Left forelimb (tissue), 1 donor: ENCODE measurements at regions not wholly inside any gene's neighbourhood (a gene's known extent, or its start where the extent isn't known, plus 50 kb on each side); places are given as distances from the start of the nearest gene placed in this dataset.

ENCODE experiments used
- DNase-seq: peaks from one replicate; pipeline ENCODE4 v3.0.0-alpha.2; 2018; ENCODE audit warnings: low spot score

DNA sequence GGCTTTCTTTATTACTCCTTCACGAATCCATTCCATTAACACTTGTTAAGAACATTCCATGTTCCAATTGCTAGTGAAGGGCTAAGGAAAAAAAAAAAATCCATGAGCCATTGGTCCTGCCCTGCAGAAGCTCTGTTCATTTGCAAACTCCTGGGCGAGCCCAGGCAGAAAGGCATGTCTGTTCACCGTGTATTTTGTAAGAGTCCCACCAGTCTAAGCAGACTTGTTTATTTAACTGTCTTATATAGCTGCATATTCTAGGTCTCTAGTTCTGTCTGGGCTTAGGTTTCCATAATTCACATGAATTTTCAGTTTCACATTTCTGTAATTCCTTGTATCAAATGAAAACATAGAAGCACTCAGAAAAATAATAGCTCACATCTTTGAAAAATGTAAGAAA, 97.4 kb upstream of the POU2AF2 start:
- no peak for DNase-seq

DNA sequence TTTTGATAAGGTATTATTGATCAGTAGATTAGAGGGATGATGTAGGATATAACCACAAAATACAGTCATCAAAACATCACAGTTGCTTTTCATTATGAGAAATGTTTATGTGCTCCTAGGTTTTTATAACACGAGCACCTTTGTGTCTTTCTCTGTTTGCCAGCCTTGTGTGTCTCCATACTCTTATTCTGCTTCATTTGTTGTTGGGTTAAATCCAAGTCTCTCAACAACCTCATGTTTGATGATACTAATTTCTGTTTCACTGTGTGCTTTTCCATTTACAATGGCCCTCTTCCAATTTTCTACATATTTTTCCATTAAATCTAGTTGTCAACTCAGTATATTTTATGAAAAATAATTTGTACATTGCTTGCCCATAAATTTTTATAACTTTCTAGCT, 107.7 kb upstream of the POU2AF2 start:
- no peak for DNase-seq

DNA sequence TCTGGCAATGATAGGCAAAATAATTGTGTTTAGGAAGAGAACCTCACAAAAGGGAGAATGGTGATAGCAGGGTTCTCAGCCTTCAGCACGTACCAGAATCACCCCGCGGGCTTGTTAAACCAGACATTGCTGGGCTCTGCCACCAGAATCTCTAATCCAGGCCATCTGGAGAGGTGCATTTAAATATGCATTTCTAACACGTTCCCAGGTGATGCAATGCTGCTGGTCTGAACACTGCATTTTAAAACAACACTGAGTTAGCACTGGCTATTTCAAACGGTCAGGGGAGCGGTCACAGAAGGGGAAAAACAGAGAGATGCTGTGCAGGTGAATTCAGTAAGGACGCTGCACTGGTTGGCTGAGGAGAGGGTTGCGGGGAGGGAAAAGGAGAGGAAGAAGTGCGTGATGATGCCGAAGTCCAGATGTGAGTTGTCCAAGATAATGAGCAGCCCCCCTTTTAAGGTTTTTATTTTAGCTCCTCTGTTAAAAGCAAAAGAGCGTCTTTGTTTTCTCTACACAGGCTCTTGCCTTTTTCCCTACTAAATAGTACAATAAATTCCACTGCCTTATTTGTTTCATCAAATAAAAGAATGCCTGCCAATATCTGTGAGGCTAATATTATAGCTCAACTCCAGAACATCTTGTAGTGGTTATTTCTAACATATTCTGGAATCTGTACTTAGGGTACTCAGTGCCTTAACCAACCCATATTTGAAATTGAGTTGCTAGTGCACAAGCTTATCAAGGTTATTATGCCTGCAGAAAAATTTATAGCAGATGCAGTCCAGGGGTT, 109.6 kb upstream of the POU2AF2 start:
- DNase-seq: no peak

DNA sequence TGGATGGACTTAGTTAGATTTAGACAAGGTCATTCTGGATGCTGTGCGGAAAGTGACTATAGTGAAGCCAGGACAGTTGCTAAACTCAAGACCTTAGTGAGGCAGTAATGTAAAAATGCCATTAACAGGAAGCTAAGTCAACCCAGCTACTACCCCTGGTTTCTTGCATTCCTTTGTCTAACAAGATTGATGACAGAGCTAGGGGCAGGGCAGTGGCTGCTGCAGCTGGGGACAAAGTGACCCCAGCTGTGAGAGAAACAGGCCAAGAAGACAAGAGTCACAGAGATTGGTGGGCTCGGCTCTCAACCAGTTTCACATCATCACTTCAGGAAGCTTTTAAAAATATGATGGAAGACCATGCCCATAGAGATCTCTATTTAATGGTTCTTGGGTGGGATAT, 110.4 kb upstream of the POU2AF2 start:
- no peak for DNase-seq

DNA sequence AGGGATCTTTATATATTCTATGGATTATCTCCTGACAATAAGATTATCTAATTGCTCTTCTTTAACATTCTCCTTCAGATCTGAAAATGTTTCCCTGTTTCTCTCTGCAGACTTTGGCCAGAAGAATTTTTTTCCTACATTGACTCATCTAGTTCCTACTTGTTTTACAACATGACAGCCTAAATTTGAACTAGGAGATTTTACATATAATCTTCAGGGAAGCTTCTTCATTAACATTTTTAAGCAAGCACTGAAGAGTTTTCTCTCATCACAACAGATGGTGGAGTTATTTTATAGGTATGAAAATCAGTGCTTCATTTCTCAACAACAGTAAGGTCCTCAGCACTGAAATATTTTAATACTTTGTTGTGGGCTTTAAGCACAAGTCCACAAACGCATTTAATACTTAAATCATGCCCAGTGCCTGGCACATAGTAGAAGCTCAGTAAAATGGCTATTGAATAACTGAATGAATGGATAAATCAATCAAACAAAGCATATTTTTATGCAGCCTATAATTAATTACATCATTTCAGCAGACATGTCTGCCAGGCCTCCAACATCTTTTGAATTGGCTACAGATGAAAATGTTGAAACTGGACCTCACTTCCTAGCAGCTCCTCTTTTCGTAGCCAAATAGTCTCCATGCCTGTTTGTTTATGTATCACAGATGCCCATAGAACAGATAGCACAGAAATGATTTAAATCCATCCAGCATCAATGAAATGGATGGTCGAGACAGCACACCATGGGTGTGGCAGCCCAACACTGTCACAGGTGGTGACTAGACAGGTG, 117.3 kb upstream of the POU2AF2 start:
- no peak for DNase-seq

DNA sequence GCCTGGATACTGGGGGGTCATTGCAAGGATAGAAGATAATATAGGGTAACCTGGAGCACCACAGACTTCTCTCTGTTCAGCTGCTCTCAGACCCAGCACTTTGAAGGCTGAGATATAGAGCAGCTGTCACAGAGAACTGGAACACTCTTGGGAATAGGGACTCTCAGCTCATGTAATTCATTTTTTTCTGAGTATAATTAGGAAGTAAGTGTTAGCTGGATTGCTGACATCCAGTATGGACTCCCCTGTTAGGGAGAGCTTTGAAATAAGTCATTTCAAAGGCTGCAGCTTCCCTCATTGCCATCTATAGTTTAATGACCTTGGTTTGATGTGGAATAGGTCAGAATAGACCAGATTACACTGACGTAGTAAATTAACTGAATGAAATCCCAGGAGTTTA, 120.8 kb upstream of the POU2AF2 start:
- no peak for DNase-seq

DNA sequence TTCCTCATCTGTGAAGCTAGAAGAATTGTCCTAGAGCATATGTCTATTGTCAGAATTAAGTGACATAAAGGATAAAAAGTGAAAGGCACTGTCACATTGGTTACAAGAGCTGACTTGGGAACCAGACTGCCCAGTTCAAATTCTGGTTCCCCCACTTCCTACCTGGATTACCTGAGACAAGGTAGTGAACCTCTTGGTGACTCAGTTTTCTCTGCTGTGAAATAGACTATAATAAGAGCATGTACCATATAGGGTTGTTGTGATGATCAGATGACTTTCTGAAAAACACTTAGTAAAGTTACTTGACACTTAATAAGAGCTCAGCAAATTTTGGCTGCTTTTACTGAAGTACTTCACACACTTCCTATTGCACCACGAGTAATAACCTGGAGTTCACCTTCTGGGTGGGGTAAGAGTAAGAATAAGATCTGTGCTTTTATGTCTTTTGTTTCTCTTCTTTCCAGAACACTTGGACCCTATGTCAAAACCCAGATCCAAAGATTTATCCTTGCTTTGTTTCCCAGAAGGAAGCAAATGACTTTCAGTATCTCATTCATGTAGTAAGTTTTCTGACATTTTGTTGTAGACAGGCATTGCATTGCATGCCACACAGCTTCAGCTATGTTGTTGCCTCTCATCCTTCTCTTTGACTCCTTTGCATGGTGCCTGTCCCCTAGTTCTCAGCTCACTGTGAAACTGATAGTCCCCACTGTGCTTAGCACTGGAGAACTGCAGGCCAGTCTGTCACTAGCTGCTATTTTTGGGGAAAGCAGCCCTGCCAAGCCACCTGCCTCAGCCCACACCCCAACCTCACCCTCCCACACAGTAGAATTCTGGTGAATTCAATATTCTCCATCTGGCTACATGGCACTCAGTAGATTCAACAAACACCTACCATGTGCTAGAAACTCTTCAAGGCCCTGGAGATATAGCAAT, 121.8 kb upstream of the POU2AF2 start:
- DNase-seq: no peak

DNA sequence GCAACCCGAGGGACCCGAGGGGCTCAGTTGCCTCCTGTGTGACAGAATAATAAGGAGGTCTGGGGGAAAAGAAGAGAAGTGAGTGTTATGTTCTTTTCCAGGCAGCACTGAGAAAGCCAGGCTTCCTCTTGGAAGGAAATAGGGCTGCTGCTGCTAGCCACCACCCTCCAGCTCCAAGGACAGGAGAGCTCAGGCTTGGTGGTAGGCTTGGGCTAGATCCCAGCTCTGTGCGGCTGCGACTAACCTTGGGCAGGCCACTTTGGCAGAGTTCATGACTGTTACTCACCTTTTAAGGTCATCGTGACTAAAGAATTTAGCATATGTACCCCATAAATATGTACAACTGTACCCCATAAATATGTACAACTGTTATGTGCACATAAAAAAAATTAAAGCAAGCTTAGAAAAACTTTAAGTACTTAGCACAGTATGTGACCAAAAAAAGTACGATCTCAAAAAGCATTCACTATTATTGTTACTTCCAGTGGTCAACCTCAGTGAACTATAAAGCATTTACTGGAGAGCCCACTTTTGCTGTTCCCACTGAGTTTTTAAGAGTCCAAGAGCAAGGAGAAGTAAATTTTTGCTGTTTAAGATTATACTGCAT, 124.7 kb upstream of the POU2AF2 start:
- DNase-seq: no peak

DNA sequence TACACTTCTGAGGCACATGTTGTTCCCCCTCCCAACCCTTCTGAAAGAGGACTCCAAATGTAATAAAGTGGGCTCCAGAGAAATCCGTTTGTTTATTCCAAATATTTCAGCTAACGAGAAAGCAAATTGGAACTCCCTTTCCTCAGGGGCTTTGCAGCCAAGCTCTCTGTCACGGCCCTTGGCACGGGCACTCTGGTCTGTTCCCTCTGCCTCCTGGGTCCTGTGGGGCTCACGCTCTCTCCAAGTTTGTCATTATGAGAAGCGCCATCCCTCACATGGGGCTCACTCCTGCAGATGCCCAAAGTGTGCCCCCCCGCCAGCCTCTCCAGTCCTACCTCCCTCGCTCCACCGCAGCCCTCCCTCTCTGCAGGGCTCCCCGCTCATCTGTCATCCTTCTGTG, 125.4 kb upstream of the POU2AF2 start:
- DNase-seq: no peak

DNA sequence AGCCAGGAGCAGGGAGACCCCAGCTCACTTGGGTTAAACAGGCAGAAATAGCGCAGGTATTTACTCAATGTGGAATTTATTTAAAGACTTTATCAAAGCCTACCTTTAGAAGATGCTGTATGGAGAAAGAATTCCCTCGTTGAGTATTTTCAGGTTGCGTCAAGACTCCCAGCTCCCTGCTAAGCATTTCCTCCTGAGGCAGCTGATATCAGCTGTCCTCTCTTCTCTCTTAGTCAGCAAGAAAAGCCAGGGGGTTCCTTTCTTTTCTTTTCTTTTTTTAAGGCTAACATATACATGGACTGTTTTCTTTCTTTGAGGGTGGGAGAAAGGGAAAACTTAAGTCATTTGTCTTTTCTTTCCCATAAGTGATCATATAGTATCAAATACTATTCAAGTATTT, 125.8 kb upstream of the POU2AF2 start:
- DNase-seq: no peak

DNA sequence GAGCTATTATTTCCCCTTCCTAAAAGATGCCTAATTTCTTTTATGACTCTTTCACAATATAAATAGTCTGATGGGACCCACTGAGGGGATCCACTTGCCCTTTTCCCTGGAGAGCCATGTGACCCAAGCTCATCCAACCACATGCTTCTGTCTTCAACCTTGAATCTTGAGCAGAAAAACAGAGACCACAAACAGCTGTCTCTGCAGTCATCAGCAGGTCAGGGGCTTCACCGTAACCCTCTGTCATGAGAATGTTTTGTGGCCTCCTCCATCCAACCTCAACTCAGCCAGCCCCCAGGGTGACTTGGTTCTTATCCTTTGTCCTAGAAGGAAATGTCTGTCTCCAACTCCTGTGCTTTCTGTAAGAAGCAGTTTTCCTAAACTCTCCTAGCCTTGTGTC, 129.6 kb upstream of the POU2AF2 start:
- DNase-seq: no peak

DNA sequence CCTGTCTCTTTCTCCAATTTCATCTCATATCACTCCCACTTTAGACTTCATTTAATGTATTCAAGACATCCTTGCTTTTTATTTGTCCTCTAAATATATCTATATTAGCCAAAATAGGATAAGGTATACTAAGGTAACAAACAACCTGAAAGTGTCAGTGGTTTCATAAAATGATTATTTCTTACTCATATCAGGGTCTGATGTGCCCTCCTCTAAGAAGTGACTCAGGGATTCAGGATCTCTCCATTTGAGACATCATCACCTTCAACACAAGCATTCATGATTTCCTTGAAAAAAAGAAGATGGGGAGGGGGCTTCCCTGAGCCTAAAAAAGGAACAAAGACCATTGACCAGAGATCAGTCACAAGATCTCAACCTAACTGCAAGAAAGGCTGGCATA, 131.4 kb upstream of the POU2AF2 start:
- DNase-seq: no peak

DNA sequence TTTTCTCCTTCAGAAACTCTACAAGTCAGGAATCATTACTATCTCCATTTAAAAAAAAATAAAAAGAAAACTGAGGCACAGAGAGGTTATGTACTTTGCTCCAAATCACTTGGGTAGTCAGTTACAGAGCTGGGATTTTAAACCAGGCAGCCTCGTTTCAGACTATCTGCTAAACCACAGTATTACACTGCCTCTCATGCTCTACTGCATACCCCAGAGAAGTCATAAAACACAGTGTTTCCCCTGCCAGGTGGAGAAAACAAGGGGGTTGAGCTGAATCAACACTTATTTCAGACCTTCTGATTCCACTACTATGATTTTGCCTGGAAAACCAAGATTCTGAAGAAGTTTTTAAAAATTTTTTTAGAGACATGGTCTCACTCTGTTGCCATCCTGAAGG, 132.9 kb upstream of the POU2AF2 start:
- no peak for DNase-seq

DNA sequence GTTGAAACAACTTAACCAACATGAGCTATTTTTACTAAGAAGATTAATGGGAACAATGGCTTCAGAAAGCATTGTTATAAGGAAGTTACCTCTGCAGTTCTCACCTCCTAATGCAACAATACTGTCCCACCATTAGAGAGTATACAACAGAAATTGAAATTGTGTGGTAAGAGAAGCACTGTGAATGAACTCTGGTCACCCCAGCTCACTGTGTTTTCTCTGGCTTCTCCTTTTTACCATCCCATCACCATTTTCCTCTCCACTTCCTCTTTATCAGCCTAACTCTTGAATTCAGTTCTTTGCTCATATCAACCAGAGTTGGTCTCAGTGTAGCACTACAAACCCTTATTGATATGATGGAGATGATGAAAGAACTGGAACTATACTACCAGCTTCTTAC, 138.0 kb upstream of the POU2AF2 start:
- DNase-seq: no peak

DNA sequence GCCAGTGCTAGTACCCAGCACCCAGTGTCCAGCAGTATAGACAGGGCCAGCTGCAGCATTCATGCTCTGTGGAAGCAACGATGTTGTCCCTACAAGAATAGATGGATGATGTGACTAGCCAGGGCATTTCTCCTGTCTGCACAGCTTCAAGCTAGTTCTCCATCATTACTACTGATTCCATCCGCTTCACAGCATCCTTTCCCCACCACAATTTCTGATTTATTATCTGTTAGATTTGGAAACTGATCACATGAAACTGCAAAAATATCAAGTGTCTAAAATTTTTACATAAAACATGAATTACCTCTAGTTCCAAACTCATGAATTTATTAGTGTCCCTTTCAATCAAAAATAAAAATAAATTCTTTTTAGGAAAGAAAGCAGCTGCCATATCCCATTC, 138.9 kb upstream of the POU2AF2 start:
- DNase-seq: no peak

DNA sequence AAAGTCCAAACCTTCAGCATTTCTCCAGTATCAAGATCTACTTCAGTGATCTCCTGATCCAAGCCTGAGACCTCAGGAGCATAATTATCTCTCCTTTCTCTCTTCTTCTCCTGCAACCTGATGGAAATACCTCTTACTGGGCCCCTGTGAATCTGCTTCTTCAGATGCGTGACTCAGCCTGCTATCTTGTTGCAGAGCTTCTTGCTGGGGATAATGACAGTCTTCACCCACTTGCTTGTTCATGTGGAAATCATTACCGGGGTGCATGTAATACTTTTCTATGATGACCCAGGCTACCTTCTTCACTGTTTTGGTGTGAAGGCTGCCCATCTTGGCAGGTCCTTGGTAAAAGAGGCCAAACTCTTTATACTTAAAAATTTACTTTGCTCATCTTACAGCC, 140.0 kb upstream of the POU2AF2 start:
- DNase-seq: no peak

DNA sequence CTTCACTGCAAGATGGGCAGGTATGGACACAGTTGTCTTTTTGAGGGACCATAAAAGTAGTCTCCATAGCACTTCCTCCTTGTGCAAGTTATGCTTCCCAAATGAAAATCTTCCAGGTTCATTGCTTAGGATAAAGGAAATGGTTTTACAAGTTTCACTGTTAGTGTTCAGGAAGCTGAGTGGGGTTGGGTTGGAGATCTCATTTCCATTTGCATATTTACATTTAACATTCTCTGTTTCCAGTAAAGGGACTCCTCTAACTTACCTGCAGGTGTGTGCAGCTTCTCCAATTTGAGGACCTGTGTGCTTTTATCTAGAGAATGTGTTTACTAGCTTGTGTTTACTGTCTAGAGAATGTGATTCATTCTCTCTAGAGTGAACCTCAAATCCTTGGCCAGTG, 141.3 kb upstream of the POU2AF2 start:
- no peak for DNase-seq

DNA sequence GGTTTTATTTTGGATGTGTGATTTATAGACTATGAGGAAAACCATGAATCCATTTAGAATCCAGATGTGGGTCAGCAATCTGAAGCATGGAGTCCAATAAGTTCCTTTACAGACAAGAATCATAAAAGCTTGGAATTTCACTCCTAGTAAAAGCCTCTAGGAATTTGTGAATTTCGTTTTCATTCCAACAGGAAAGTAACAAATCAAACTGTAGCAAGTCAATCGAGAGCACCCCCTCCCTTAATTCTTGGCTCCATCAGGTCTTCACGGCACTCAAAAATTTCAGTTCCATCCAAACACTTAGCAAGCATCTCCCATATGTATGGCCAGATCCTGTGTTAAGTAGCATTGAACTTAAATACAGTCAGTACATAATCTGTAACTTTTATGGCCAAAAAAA, 143.6 kb upstream of the POU2AF2 start:
- no peak for DNase-seq

DNA sequence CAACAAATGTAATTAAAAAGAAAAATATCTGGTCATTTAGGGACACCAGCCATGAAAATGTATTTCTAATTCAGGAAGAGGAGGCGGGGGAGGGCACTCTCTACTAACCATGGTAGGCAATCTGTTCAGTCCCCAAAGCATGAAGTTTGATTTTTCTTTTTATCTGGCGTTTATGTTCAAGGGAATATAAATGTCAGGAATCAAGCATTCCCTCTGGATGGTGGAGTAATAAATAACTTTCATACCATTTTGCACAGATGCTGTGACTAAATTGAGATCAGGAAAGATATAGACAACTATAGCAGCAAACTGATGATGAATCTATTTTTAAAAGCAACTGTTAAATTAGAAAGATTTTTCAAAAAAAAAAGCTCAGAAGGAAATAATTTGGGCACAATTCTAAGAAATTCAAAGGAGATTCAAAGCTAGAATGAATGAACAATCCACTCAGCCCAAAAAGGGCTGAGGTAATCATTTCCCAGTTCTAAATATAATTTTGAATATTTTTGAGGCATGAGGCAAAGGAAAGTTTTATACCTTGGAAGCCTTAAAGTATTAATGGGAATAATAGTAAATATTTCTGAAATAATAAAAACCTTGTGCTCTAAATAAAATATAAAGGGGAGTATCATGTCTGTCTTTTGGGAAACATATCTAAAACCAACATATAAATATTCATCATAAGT, 146.4 kb upstream of the POU2AF2 start:
- DNase-seq: no peak

DNA sequence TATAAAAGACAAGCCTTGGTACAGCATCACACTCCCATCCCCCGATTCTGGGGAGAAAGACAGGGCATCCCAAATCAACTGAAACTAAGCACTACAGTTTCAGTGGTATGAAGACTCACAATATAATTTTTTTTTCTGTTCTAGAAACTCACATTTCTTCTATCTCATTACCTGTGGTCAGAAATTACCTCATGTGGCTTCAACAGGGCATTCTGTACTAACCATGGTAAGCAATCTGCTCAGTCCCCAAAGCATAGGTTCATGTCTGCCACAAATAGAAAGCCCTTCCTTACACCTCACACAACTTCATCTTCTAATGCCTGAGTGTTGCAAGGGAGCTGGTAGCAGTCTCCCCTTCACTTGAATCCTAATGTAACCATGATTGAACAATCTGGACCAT, 147.4 kb upstream of the POU2AF2 start:
- DNase-seq: no peak

DNA sequence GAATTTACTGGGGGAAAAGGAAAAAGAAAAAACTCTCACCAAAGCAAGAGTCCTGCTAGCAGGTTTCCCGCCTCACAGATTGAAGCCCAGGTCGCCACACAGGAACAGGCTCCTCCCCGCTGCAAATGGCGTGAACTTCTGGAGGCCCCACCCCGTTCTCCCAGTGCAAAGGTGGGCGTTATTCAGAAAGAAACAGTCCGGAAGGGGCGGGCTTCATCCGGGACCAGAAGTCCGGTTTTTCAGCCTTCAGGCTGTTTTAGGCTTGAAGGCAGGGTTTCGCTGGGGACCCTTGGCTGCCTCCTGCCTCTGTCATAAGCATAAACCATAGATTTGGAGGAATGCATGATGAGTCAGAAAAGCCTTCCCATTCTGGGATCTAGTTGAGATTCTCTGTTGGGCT, 148.3 kb upstream of the POU2AF2 start:
- DNase-seq: no peak

DNA sequence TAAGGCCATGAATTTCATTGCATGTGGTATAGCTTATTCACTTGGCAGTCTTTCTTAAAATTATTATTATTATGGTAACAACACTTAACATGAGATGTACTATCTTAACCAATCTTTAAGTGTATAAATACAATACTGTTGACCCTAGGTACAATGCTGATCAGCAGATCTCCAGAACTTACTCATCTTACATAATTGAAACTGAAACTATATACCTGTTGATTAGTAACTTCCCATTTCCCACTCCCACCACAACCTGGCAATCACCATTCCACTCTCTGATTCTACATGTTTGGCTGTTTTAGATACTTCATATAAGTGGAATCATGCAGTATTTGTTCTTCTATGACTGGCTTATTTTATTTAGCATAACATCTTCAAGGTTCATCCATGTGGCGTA, 150.2 kb upstream of the POU2AF2 start:
- DNase-seq: no peak
